ENCODE measurements at regions not wholly inside any gene's neighbourhood (a gene's known extent, or its start where the extent isn't known, plus 50 kb on each side); places are given as distances from the start of the nearest gene placed in this dataset.

DNA sequence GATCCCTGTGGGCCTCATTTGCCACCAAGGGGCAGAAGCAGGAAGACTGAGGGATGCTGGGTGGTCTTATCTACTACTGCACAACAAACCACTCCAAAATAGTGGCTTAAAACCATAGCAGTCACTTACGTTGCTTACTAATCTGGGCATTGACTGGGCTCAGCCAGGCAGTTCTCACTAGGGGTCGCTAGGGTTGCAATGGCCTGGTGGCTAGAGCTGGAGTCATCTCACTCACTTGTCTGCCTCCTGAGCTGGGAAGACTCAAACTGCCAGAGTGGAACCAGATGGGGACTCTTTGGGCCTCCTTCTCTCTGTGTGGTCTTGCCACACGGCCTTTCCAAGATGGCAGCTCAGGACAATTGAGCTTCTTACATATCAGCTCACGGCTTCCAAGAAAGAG lies 216.3 kb upstream of the BCOR start:
- TF ChIP-seq, protein P1, sequence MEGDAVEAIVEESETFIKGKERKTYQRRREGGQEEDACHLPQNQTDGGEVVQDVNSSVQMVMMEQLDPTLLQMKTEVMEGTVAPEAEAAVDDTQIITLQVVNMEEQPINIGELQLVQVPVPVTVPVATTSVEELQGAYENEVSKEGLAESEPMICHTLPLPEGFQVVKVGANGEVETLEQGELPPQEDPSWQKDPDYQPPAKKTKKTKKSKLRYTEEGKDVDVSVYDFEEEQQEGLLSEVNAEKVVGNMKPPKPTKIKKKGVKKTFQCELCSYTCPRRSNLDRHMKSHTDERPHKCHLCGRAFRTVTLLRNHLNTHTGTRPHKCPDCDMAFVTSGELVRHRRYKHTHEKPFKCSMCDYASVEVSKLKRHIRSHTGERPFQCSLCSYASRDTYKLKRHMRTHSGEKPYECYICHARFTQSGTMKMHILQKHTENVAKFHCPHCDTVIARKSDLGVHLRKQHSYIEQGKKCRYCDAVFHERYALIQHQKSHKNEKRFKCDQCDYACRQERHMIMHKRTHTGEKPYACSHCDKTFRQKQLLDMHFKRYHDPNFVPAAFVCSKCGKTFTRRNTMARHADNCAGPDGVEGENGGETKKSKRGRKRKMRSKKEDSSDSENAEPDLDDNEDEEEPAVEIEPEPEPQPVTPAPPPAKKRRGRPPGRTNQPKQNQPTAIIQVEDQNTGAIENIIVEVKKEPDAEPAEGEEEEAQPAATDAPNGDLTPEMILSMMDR (IDR thresholded peaks at IDR 0.05): no peak
- no peak for TF ChIP-seq POLR2A (IDR thresholded peaks at IDR 0.05; ENCODE audit: low read depth)
- no peak for TF ChIP-seq EP300 (IDR thresholded peaks at IDR 0.05)
- TF ChIP-seq POLR2AphosphoS5 (IDR thresholded peaks at IDR 0.05): no peak
- DNase-seq (ENCODE audit: extremely low spot score): no peak
- Histone ChIP-seq H3K27me3 (no peaks in the 10 kb centered on the region), H3K27ac (replicated peaks in 1 of 4) (no peak overlapping the region), H3K36me3 (no peaks in the 10 kb centered on the region), H3K4me3 (no peak overlapping the region), H3K4me1 (no peaks in the 10 kb centered on the region), H3K9me3 (peaks cover 0 to 28% (median 0%) of the 10 kb centered on the region in 4 donors)
- intact Hi-C loops (cut with DNase I): no loop called here
- WGBS: 81% methylated on average over 3 of the region's 4 CpGs

DNA sequence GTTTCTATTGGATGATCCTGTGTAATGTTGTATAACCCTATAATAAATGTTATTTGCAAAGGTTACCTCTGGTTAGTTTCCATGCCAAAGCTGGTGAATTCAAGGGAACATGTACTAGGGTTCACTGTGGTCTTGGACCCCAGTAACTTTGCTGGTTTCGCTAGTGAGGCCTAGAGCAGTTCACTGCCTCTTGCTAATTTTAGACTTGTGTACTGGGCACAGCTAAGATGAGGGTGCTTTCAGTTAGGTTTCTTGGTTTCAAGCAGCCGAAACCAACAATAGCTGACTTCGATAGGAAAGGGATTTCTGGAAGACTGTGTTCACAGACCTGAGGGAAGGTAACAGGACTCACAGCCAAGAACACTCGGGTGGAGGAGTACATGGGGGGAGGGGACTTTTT lies 215.5 kb upstream of the BCOR start:
- Histone ChIP-seq H3K27me3 (no peaks in the 10 kb centered on the region), H3K36me3 (no peaks in the 10 kb centered on the region), H3K4me3 (no peak overlapping the region), H3K27ac (replicated peaks in 1 of 4) (no peak overlapping the region), H3K4me1 (no peaks in the 10 kb centered on the region), H3K9me3 (peaks cover 0 to 28% (median 0%) of the 10 kb centered on the region in 4 donors)
- intact Hi-C loops (cut with DNase I): no loop called here
- DNase-seq (ENCODE audit: extremely low spot score): no peak
- TF ChIP-seq EP300 (IDR thresholded peaks at IDR 0.05) (no peak), POLR2AphosphoS5 (IDR thresholded peaks at IDR 0.05) (no peak)
- TF ChIP-seq, protein P1 (IDR thresholded peaks at IDR 0.05): no peak
- WGBS: 85% methylated on average over 4 of the region's 4 CpGs

DNA sequence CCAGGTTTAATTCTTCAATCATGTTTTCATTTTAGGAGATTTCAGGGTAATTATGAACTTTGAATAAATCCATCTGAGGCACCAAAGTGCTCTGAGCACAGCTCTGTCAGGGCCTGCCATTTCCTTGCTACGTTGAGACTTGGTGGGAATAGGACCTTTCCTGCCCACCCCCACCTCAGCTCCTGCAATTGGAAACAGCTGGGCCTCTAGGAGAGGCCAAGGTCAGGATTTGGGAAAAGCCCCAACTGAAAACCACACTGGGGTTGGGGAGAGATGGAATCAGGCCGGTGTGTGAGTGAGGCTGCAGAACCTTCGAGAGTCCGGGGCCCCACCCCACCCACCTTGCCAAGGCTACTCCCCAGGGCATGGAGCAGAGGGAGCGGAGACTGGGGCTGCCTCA lies 212.7 kb upstream of the BCOR start:
- no peak for DNase-seq (ENCODE audit: extremely low spot score)
- intact Hi-C loops (cut with DNase I): no loop called here
- H3K36me3 ChIP-seq: no peaks in the 10 kb centered on the region

DNA sequence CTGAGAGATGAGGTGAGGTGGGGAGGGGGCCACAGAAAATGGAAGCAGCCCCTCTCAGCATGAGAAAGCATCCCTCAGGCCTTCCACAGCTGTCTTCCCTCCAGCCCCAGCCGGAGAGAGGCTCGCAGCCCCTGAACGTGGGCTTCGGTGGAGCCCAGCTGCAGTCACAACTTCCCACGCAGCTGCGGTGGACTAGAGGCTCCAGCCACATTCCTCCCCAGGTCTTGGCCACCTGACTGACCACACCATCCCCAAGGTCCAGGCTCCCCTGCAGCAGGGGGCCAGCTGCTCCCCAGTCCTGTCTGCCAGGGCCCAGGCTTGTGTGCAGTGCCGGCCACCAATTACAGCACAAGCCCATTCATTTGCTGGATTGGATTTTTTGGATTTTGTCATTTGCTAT lies 212.3 kb upstream of the BCOR start:
- H3K27ac ChIP-seq (replicated peaks in 1 of 4): no peak overlapping the region

More for the DNA sequence above, 212.7 kb upstream of the BCOR start:
- WGBS: 77% methylated on average over 4 of the region's 5 CpGs
- TF ChIP-seq POLR2A (IDR thresholded peaks at IDR 0.05; ENCODE audit: low read depth) (no peak), POLR2AphosphoS5 (IDR thresholded peaks at IDR 0.05) (no peak), EP300 (IDR thresholded peaks at IDR 0.05) (no peak)
- TF ChIP-seq, protein P1 (IDR thresholded peaks at IDR 0.05): no peak
- H3K9me3 ChIP-seq: peaks cover 0 to 23% (median 0%) of the 10 kb centered on the region in 4 donors
- H3K4me3 ChIP-seq: no peak overlapping the region
- H3K27me3 ChIP-seq: no peaks in the 10 kb centered on the region
- no peaks in the 10 kb centered on the region for H3K4me1 ChIP-seq
- H3K27ac ChIP-seq (replicated peaks in 1 of 4): no peak overlapping the region

More for the DNA sequence above, 212.3 kb upstream of the BCOR start:
- Histone ChIP-seq H3K4me1 (no peaks in the 10 kb centered on the region), H3K27me3 (no peaks in the 10 kb centered on the region), H3K4me3 (no peak overlapping the region), H3K9me3 (peaks cover 0 to 19% (median 0%) of the 10 kb centered on the region in 4 donors), H3K36me3 (no peaks in the 10 kb centered on the region)
- no peak for DNase-seq (ENCODE audit: extremely low spot score)
- intact Hi-C loops (cut with DNase I): no loop called here
- no peak for TF ChIP-seq POLR2AphosphoS5 (IDR thresholded peaks at IDR 0.05)
- TF ChIP-seq POLR2A (IDR thresholded peaks at IDR 0.05; ENCODE audit: low read depth): no peak
- no peak for TF ChIP-seq EP300 (IDR thresholded peaks at IDR 0.05)
- TF ChIP-seq, protein P1 (IDR thresholded peaks at IDR 0.05): no peak
- WGBS: 83% methylated on average over 7 of the region's 7 CpGs

Data from esophagus muscularis mucosa (tissue), 4 donors.